OCI-LY3 (cell line): ENCODE measurements at regions not wholly inside any gene's neighbourhood (a gene's known extent, or its start where the extent isn't known, plus 50 kb on each side); places are given as distances from the start of the nearest gene placed in this dataset.
A peak's percentile ranks its signal among the peaks of the same experiment; 100 is the strongest.

ENCODE experiments used
- H2AFZ ChIP-seq: fragments of 200-600, 300-600 bp; shearing (Covaris generic); 2 replicates; pipeline ENCODE4 v1.6.0; 2014; ENCODE audit warnings: antibody characterized with exemption, low read depth, low read length
- H3K27ac ChIP-seq: fragments of 200-600, 300-600 bp; sonication (generic); 2 replicates; pipeline ENCODE4 v1.5.1; 2014; ENCODE audit warnings: mild to moderate bottlenecking, low read length, moderate library complexity, mixed read lengths
- H3K27me3 ChIP-seq: fragments of 200-600, 300-600 bp; sonication (generic); 2 replicates; pipeline ENCODE4 v1.6.1; 2014; ENCODE audit warnings: low read depth, low read length, mixed read lengths
- H3K36me3 ChIP-seq: fragments of 200-600, 300-600 bp; sonication (generic); replicated peaks from 2 replicates; pipeline ENCODE3; 2014; ENCODE audit warnings: low read depth, low read length, mixed read lengths
- H3K4me1 ChIP-seq: fragments of 300-600, 200-600 bp; sonication (generic); 2 replicates; pipeline ENCODE4 v1.6.1; 2014; ENCODE audit warnings: low read length, mixed read lengths
- H3K4me2 ChIP-seq: fragments of 200-600, 300-600 bp; sonication (generic); 2 replicates; pipeline ENCODE4 v1.6.1; 2014; ENCODE audit warnings: low read length, mixed read lengths
- H3K4me3 ChIP-seq: fragments of 300-600, 200-600 bp; sonication (generic); 2 replicates; pipeline ENCODE4 v1.5.1; 2014; ENCODE audit warnings: antibody characterized with exemption, mild to moderate bottlenecking, low read length, moderate library complexity
- H3K79me2 ChIP-seq: fragments of 300-600, 200-600 bp; shearing (Covaris generic); 2 replicates; pipeline ENCODE4 v1.6.1; 2014; ENCODE audit warnings: mild to moderate bottlenecking, low read length, mixed read lengths
- H3K9ac ChIP-seq: fragments of 300-600, 200-600 bp; shearing (Covaris generic); 2 replicates; pipeline ENCODE4 v1.6.0; 2014; ENCODE audit warnings: mild to moderate bottlenecking, low read length, moderate library complexity
- H3K9me3 ChIP-seq: fragments of 200-600, 300-600 bp; shearing (Covaris generic); 2 replicates; pipeline ENCODE4 v1.6.1; 2014; ENCODE audit warnings: low read length, mixed read lengths; ENCODE audit not compliant: insufficient read depth
- H4K20me1 ChIP-seq: fragments of 200-600, 300-600 bp; sonication (generic); 2 replicates; pipeline ENCODE4 v1.6.1; 2016; ENCODE audit warnings: low read length, mixed read lengths; ENCODE audit not compliant: insufficient read depth
- EZH2phosphoT487 ChIP-seq: fragments of 200-600 bp; shearing (Covaris generic); IDR thresholded peaks from 2 replicates; pipeline ENCODE4 v1.6.1; 2018; ENCODE audit warnings: antibody characterized with exemption, mixed run types, low read depth
- TF ChIP-seq, protein P1 (sequence below): fragments of 200-600, 300-600 bp; sonication (generic); IDR thresholded peaks from 2 replicates; pipeline ENCODE4 v1.5.1; 2014; ENCODE audit warnings: antibody characterized with exemption, low read length, low read depth

DNA sequence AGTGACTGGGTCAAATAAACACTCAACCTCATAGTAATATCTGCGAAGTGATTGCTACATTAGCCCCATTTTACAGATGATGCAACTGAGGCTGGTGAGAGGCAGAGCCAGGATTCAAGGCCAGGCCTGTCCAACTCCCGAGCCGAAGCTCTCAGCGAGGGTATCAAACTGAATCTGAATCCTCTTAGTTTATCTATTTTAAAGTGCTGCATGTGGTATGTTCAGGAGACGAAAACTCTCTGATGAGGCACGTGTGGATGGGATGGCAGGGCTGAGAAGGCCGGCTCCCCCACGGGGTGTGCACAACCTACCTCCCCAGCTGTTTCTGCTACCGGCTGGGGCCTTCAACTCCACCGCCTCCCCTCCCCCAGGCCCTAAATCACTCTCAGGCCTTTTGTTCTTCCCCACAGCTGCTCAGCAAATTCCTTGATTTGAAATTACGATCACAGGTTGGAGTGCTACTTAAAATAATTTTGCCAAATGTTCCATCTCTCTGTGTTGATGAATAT, 171.8 kb downstream of the TOMM20 start:
- Histone ChIP-seq H3K4me2 (no peak overlapping the region), H3K27ac (no peak overlapping the region), H3K4me1 (peaks cover 86% of the 10 kb centered on the region), H3K4me3 (no peak overlapping the region), H2AFZ (no peak overlapping the region), H3K36me3 (no peaks in the 10 kb centered on the region), H3K9ac (no peak overlapping the region), H3K27me3 (no peaks in the 10 kb centered on the region), H3K9me3 (no peaks in the 10 kb centered on the region), H4K20me1 (no peaks in the 10 kb centered on the region), H3K79me2 (no peaks in the 10 kb centered on the region)
- TF ChIP-seq EZH2phosphoT487: no peak
- TF ChIP-seq, protein P1, sequence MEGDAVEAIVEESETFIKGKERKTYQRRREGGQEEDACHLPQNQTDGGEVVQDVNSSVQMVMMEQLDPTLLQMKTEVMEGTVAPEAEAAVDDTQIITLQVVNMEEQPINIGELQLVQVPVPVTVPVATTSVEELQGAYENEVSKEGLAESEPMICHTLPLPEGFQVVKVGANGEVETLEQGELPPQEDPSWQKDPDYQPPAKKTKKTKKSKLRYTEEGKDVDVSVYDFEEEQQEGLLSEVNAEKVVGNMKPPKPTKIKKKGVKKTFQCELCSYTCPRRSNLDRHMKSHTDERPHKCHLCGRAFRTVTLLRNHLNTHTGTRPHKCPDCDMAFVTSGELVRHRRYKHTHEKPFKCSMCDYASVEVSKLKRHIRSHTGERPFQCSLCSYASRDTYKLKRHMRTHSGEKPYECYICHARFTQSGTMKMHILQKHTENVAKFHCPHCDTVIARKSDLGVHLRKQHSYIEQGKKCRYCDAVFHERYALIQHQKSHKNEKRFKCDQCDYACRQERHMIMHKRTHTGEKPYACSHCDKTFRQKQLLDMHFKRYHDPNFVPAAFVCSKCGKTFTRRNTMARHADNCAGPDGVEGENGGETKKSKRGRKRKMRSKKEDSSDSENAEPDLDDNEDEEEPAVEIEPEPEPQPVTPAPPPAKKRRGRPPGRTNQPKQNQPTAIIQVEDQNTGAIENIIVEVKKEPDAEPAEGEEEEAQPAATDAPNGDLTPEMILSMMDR: no peak

DNA sequence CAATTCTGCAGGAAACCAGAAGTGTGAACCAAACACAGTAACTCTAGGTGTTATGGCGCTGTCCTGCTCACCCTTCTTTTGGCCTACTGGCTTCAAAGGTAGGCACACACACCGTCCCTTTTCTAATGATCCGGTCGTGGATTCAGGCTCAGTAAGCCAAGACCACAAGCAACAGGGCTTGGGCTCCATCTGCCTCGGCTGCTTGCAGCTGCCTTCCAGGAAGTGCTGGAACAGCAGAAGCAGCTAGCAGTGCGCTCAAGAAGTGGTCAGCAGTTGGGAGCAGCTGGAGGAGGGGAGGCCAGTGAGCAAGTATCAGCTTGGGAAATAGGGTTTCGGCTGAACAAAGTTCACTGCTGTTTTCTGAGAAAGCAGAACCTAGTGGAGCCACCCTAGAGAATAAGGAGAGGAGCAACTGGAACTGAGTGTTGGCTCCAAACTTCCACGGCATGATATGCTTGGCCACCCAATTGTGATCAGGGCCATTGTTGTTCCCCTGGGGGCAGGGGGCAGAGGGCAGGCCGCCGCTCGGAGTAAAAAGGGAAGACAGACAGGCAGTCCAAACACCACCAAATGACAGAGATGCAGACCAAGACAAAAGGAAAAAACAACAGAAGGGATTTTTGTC, 173.4 kb downstream of the TOMM20 start:
- H3K27ac ChIP-seq: peak overlapping the region; percentile 51
- H3K9me3 ChIP-seq: no peaks in the 10 kb centered on the region
- H3K4me3 ChIP-seq: peak overlapping the region; percentile 40
- no peaks in the 10 kb centered on the region for H4K20me1 ChIP-seq
- H3K36me3 ChIP-seq: no peaks in the 10 kb centered on the region
- H2AFZ ChIP-seq: peak overlapping the region; percentile 87
- H3K4me1 ChIP-seq: peaks cover 69% of the 10 kb centered on the region
- peak overlapping the region; percentile 62 for H3K4me2 ChIP-seq
- peak overlapping the region; percentile 48 for H3K9ac ChIP-seq
- no peaks in the 10 kb centered on the region for H3K27me3 ChIP-seq
- H3K79me2 ChIP-seq: no peaks in the 10 kb centered on the region
- TF ChIP-seq EZH2phosphoT487: no peak
- TF ChIP-seq, protein P1: no peak

GRCh38 chr1:234954613-234955012, 174.0 kb downstream of the TOMM20 start:
- Histone ChIP-seq H3K9ac (peak overlapping the region; percentile 48; the same call in 1 of the 2 replicates), H3K4me2 (peak overlapping the region; percentile 62), H3K27ac (peak overlapping the region; percentile 51), H3K4me1 (peaks cover 63% of the 10 kb centered on the region), H3K4me3 (peak overlapping the region; percentile 40; the same call in 1 of the 2 replicates), H3K79me2 (no peaks in the 10 kb centered on the region), H3K27me3 (no peaks in the 10 kb centered on the region), H3K36me3 (no peaks in the 10 kb centered on the region), H3K9me3 (peaks cover 1% of the 10 kb centered on the region; the same call in 1 of the 2 replicates), H4K20me1 (no peaks in the 10 kb centered on the region), H2AFZ (peak overlapping the region; percentile 87)
- TF ChIP-seq EZH2phosphoT487: no peak
- TF ChIP-seq, protein P1: no peak

- Histone ChIP-seq H4K20me1 (no peaks in the 10 kb centered on the region), H3K4me3 (no peak overlapping the region), H2AFZ (peak overlapping the region; percentile 61), H3K27ac (peak overlapping the region; percentile 6; the same call in 1 of the 2 replicates), H3K36me3 (no peaks in the 10 kb centered on the region), H3K27me3 (no peaks in the 10 kb centered on the region), H3K9me3 (peaks cover 7% of the 10 kb centered on the region; the same call in 1 of the 2 replicates), H3K79me2 (no peaks in the 10 kb centered on the region), H3K4me2 (peak overlapping the region; percentile 62), H3K4me1 (peaks cover 55% of the 10 kb centered on the region), H3K9ac (peak overlapping the region; percentile 15; the same call in 1 of the 2 replicates)
- no peak for TF ChIP-seq EZH2phosphoT487
- TF ChIP-seq, protein P1: no peak
Measured at GRCh38 chr1:234953655-234954405, 174.8 kb downstream of the TOMM20 start.
